ENCODE measurements at regions not wholly inside any gene's neighbourhood (a gene's known extent, or its start where the extent isn't known, plus 50 kb on each side); places are given as distances from the start of the nearest gene placed in this dataset.

GRCh38 chr12:19074700-19075099 is 54.8 kb upstream of the PLEKHA5 start:
- Mint-ChIP-seq H3K9me3 (no peaks in the 10 kb centered on the region), H3K27ac (no peak overlapping the region), H3K36me3 (ENCODE audit: low read depth) (no peaks in the 10 kb centered on the region), H3K4me1 (ENCODE audit: low read depth) (no peaks in the 10 kb centered on the region), H3K4me3 (no peak overlapping the region), H3K27me3 (no peaks in the 10 kb centered on the region)
- POLR2A ChIA-PET = no interaction called here
- intact Hi-C loops (cut with DNase I, micrococcal nuclease) = no loop called here
- DNase-seq (no peak), ATAC-seq (ENCODE audit: poor library complexity) (no peak)
- TF ChIP-seq CTCF (IDR thresholded peaks at IDR 0.05) = no peak
- CTCF ChIA-PET = interaction anchor here (1.0 kb wide), 1 partner anchor 9 kb away, joined by 4 read pairs; no protein-coding TSS in a partner anchor
- no peaks in the 10 kb centered on the region for H3K4me1 ChIP-seq (ENCODE audit: insufficient read depth, low read length)
- no peaks in the 10 kb centered on the region for H3K9me3 ChIP-seq (ENCODE audit: control insufficient read depth in 1 of 2, insufficient read depth in 1 of 2, low read length in 2 of 2)
- no peaks in the 10 kb centered on the region for H3K36me3 ChIP-seq (ENCODE audit: insufficient read depth, low read length)
- no peak overlapping the region for H3K4me3 ChIP-seq (ENCODE audit: low read length)
- no peaks in the 10 kb centered on the region for H3K27me3 ChIP-seq (ENCODE audit: control insufficient read depth in 1 of 2, insufficient read depth in 2 of 2, low read length in 2 of 2)
- no peak overlapping the region for H3K27ac ChIP-seq (ENCODE audit: low read depth in 1 of 2, low read length in 2 of 2)

GRCh38 chr12:19075711-19076340 is 53.7 kb upstream of the PLEKHA5 start:
- H3K27ac Mint-ChIP-seq = no peak overlapping the region
- H3K27ac ChIP-seq (ENCODE audit: low read depth in 1 of 2, low read length in 2 of 2) = no peak overlapping the region
- no peak for TF ChIP-seq CTCF (IDR thresholded peaks at IDR 0.05)

More at GRCh38 chr12:19075711-19076340, 53.7 kb upstream of the PLEKHA5 start:
- Mint-ChIP-seq H3K9me3 (no peaks in the 10 kb centered on the region), H3K36me3 (ENCODE audit: low read depth) (no peaks in the 10 kb centered on the region), H3K4me3 (no peak overlapping the region), H3K4me1 (ENCODE audit: low read depth) (no peaks in the 10 kb centered on the region), H3K27me3 (no peaks in the 10 kb centered on the region)
- H3K27me3 ChIP-seq (ENCODE audit: control insufficient read depth in 1 of 2, insufficient read depth in 2 of 2, low read length in 2 of 2) = no peaks in the 10 kb centered on the region
- no peak for ATAC-seq (ENCODE audit: poor library complexity)
- ChIA-PET CTCF (no interaction called here), POLR2A (interaction anchor here (0.6 kb wide), 1 partner anchor 621 kb away, joined by 3 read pairs; no protein-coding TSS in a partner anchor)
- H3K36me3 ChIP-seq (ENCODE audit: insufficient read depth, low read length) = no peaks in the 10 kb centered on the region
- H3K9me3 ChIP-seq (ENCODE audit: control insufficient read depth in 1 of 2, insufficient read depth in 1 of 2, low read length in 2 of 2) = no peaks in the 10 kb centered on the region
- no peak for DNase-seq
- no peaks in the 10 kb centered on the region for H3K4me1 ChIP-seq (ENCODE audit: insufficient read depth, low read length)
- no peak overlapping the region for H3K4me3 ChIP-seq (ENCODE audit: low read length)
- intact Hi-C loops (cut with DNase I, micrococcal nuclease) = no loop called here
